ENCODE measurements at regions not wholly inside any gene's neighbourhood (a gene's known extent, or its start where the extent isn't known, plus 50 kb on each side); places are given as distances from the start of the nearest gene placed in this dataset.
A peak's percentile ranks its signal among the peaks of the same experiment; 100 is the strongest.

GRCh38 chr9:106697390-106697749, 165.6 kb upstream of the ZNF462 start:
- no peak for DNase-seq (ENCODE audit: low read depth)
- peak overlapping the region; percentile 49 for H3K4me3 ChIP-seq (replicated peaks; ENCODE audit: low read depth, low read length)
- no peak for TF ChIP-seq CTCF (IDR thresholded peaks at IDR 0.05; ENCODE audit: low read length, missing control alignments)

GRCh38 chr9:106697750-106698502, 165.0 kb upstream of the ZNF462 start:
- H3K4me3 ChIP-seq (replicated peaks; ENCODE audit: low read depth, low read length), result peak overlapping the region; percentile 49
- DNase-seq (ENCODE audit: low read depth), result peak; percentile 86

GRCh38 chr9:106700676-106701075, 162.3 kb upstream of the ZNF462 start:
- H3K4me3 ChIP-seq (replicated peaks; ENCODE audit: low read depth, low read length), result no peak overlapping the region
- no peak for TF ChIP-seq CTCF (IDR thresholded peaks at IDR 0.05; ENCODE audit: low read length, missing control alignments)
- no peak for DNase-seq (ENCODE audit: low read depth)

More at GRCh38 chr9:106697750-106698502, 165.0 kb upstream of the ZNF462 start:
- no peak for TF ChIP-seq CTCF (IDR thresholded peaks at IDR 0.05; ENCODE audit: low read length, missing control alignments)

- no peak for DNase-seq (ENCODE audit: low read depth)
- TF ChIP-seq CTCF (IDR thresholded peaks at IDR 0.05; ENCODE audit: low read length, missing control alignments), result no peak
- H3K4me3 ChIP-seq (replicated peaks; ENCODE audit: low read depth, low read length), result no peak overlapping the region
Measured at GRCh38 chr9:106701611-106702010, 161.4 kb upstream of the ZNF462 start.

GRCh38 chr9:106704056-106704615, 158.8 kb upstream of the ZNF462 start:
- H3K4me3 ChIP-seq (replicated peaks; ENCODE audit: low read depth, low read length), result no peak overlapping the region
- peak; percentile 51 for DNase-seq (ENCODE audit: low read depth)
- peak; percentile 18 for TF ChIP-seq CTCF (IDR thresholded peaks at IDR 0.05; ENCODE audit: low read length, missing control alignments)

GRCh38 chr9:106707291-106707690, 155.7 kb upstream of the ZNF462 start:
- no peak for DNase-seq (ENCODE audit: low read depth)
- TF ChIP-seq CTCF (IDR thresholded peaks at IDR 0.05; ENCODE audit: low read length, missing control alignments), result no peak
- H3K4me3 ChIP-seq (replicated peaks; ENCODE audit: low read depth, low read length), result no peak overlapping the region

Measured in fibroblast of pulmonary artery (primary cell).